ENCODE measurements at regions not wholly inside any gene's neighbourhood (a gene's known extent, or its start where the extent isn't known, plus 50 kb on each side); places are given as distances from the start of the nearest gene placed in this dataset.

- no peak for TF ChIP-seq CTCF (conservative IDR thresholded peaks at IDR 0.05; ENCODE audit: low read length)
- TF ChIP-seq EZH2phosphoT487 (IDR thresholded peaks at IDR 0.05; ENCODE audit: borderline replicate concordance, low read depth, low read length): no peak
These were observed 139.3 kb downstream of the C1orf94 start for GRCh38 chr1:34315974-34316373.

All from OCI-LY7 (cell line).